ENCODE measurements at regions not wholly inside any gene's neighbourhood (a gene's known extent, or its start where the extent isn't known, plus 50 kb on each side); places are given as distances from the start of the nearest gene placed in this dataset.

GRCh38 chr6:41438746-41439145, 103.3 kb downstream of the NCR2 start:
- no peak overlapping the region for H3K4me3 ChIP-seq
- intact Hi-C loops (cut with DNase I) = no loop called here
- WGBS (ENCODE audit: insufficient coverage, low coverage, low lambda C conversion rate, missing lambda C conversion rate) = 90% methylated on average over 1 of the region's 1 CpG
- no peaks in the 10 kb centered on the region for H3K27me3 ChIP-seq
- H3K4me1 ChIP-seq = no peaks in the 10 kb centered on the region
- H3K9me3 ChIP-seq = no peaks in the 10 kb centered on the region
- H3K27ac ChIP-seq = no peak overlapping the region
- DNase-seq (no peak), ATAC-seq (no peak)
- no peaks in the 10 kb centered on the region for H3K36me3 ChIP-seq
- no peak for TF ChIP-seq CTCF (IDR thresholded peaks at IDR 0.05)
- no peak for TF ChIP-seq POLR2A (IDR thresholded peaks at IDR 0.05)

GRCh38 chr6:41439524-41440418, 104.4 kb downstream of the NCR2 start:
- Histone ChIP-seq H3K27ac (no peak overlapping the region), H3K4me1 (no peaks in the 10 kb centered on the region), H3K9me3 (no peaks in the 10 kb centered on the region), H3K27me3 (no peaks in the 10 kb centered on the region), H3K4me3 (no peak overlapping the region), H3K36me3 (no peaks in the 10 kb centered on the region)
- WGBS (ENCODE audit: insufficient coverage, low coverage, low lambda C conversion rate, missing lambda C conversion rate) = 56% methylated on average over 7 of the region's 8 CpGs
- intact Hi-C loops (cut with DNase I) = no loop called here
- TF ChIP-seq POLR2A (IDR thresholded peaks at IDR 0.05) (no peak), CTCF (IDR thresholded peaks at IDR 0.05) (no peak)
- no peak for DNase-seq
- ATAC-seq = no peak

DNA sequence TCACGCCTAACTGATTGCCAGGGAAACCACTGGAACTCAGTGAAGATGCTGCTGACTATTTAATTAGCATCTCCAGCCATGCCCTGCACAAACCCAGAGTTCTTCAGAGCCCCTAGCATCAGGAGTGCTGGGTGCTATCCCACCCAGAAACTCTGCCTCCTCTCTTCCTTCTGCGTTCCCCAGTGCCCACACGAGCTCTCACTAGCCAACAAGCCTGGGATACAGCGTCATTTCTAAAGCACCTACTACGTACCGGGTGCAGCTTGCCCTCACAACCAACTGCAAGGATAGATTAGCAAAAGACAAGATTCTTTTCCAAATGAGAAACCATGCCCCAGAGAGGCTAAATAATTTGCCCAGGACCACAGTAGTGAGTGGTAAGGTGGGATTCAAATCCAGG, 105.2 kb upstream of the FOXP4 start:
- ATAC-seq = no peak
- no peak overlapping the region for H3K4me3 ChIP-seq
- no peaks in the 10 kb centered on the region for H3K9me3 ChIP-seq
- intact Hi-C loops (cut with DNase I) = no loop called here
- H3K4me1 ChIP-seq = no peaks in the 10 kb centered on the region
- no peaks in the 10 kb centered on the region for H3K27me3 ChIP-seq
- DNase-seq = no peak
- TF ChIP-seq POLR2A (IDR thresholded peaks at IDR 0.05) = no peak
- no peak for TF ChIP-seq CTCF (IDR thresholded peaks at IDR 0.05)
- H3K27ac ChIP-seq = no peak overlapping the region
- 82% methylated on average over 6 of the region's 6 CpGs for WGBS (ENCODE audit: insufficient coverage, low coverage, low lambda C conversion rate, missing lambda C conversion rate)
- H3K36me3 ChIP-seq = no peaks in the 10 kb centered on the region

- TF ChIP-seq POLR2A (IDR thresholded peaks at IDR 0.05) (no peak), CTCF (IDR thresholded peaks at IDR 0.05) (no peak)
- no peak overlapping the region for H3K4me3 ChIP-seq
- no peak for DNase-seq
- intact Hi-C loops (cut with DNase I) = no loop called here
- no peak overlapping the region for H3K27ac ChIP-seq
- H3K4me1 ChIP-seq = no peaks in the 10 kb centered on the region
- whole genome bisulfite sequencing (ENCODE audit: insufficient coverage, low coverage, low lambda C conversion rate, missing lambda C conversion rate) = 86% methylated on average over 2 of the region's 9 CpGs
- no peak for ATAC-seq
- no peaks in the 10 kb centered on the region for H3K9me3 ChIP-seq
- H3K27me3 ChIP-seq = no peaks in the 10 kb centered on the region
- no peaks in the 10 kb centered on the region for H3K36me3 ChIP-seq
Observed at GRCh38 chr6:41441598-41442351, 104.4 kb upstream of the FOXP4 start.
